Inferior parietal cortex (tissue), 1 donor: ENCODE measurements at regions not wholly inside any gene's neighbourhood (a gene's known extent, or its start where the extent isn't known, plus 50 kb on each side); places are given as distances from the start of the nearest gene placed in this dataset.
"Not testable (repeated sequence)": the region's sequence is repeated elsewhere in the genome, so short reads cannot be mapped to it uniquely, and the experiment has no call there.

Source experiments
- DNase-seq: peaks from one replicate; pipeline ENCODE4 v3.0.0-alpha.2; 2016; ENCODE audit errors: extremely low spot score

DNA sequence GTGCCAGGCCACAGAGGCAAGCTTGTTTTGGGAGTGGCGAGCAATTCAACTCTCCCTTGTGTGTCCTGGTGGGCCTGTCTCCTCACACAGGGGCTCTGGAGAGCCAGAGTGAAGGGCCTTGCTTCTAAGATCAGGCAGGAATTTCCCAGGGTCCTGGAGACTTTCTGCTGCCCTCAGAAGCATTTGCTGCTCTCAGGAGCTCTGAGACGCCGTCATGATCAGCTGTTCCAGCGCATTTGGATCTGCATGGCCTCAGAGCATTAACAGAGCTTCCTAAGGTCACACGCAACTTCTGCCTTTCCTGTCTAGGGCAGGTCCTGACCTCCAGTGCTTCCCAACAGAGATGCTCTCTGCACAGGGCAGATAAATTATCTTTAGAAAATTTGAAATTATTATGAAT, 52.2 kb upstream of the C10orf90 start:
- DNase-seq = no peak

DNA sequence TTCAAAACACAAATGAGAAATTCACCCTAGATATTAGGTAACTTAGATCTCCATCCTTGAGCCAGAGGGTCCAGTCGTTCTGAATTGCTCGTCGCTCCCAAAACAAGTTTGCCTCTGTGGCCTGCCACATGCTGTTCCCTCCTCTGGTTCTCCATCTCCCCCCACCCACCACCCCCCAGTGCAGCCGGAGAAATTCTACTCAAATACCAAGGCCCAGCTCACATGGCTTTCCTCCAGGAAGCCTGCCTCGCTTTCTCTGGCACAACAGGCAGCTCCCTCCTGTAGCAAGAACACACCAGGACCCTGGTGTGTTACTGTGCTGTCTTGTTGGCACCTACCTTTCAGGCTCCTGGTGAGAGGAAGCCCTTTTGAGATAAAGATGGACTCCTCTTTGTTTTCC, 52.7 kb upstream of the C10orf90 start:
- DNase-seq = no peak

DNA sequence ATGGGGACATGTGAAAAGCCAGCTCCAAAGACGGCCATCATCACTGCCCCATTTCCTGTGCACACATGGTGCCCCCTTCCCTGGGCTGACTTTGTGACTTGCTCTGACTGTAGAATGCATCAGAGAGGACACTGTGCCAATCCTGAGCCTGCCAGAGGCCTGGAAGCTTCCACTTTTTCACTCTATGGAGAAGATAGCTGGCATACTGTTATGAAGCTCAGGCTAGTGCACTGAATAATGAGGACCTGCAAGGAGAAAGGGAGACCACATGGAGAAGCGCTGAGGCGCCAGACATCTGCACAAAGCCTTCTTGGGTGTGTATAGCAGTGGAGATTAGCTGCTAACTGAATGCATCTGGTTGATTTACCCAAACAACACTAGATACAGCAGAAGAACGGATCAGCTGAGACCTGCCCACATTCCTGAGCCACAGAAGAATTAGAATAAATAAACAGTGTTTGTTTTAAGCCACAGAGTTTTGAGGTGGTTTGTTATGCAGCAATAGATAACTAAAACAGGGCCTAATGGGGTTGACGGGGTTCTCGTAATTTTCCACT, 58.9 kb upstream of the C10orf90 start:
- DNase-seq = no peak

DNA sequence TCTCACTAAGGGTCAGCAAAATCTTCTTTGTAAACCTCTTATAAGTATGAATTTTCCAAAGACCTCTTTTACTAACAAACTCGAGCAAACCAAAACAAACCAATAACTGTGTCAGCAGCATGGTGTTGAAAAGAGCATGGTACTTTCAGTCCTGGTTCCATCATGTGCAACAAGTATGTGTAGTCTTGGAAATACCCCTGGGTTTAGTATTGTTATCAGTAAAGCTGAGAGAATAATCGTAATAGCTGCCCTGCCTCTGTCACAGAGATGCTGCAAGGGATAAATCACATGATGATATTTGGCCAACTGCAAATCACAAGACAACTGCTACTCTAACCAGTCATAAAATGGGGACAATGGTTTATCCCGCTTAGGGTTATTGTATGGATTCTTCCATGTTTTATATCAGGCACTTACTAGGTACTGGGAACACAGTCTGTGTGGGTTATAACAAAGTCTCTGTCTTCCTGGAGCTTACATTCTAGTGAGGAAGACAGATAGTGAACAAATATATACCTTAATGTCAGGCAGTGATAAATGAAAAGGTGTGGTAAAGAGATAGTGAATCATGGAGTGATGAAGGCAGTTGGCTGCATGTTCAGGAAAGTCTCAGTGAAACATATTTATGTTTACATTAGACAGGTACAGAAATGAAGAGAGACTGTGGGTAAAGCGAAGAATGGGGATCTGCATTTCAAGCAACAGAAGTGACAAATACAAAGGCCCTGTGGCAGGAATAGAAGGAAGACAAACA, 60.5 kb upstream of the C10orf90 start:
- no peak for DNase-seq

DNA sequence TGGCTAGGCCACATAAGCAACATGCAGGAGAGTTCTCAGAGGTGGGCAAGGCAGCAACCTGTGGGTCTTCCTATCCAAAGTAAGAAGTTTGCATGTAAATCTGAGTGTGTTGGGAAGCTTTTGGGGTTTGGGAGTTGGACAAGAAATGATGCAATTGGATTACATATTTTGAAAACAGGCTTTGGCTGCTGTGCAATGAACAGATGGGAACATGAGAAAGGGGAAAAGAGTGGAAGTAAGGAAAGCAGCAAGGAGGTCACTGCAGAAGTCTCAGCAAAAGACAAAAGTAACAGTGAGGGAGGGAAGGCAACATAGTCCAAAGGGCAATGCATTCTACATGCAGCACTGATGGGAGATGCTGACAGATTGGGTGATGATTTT, 61.1 kb upstream of the C10orf90 start:
- no peak for DNase-seq

DNA sequence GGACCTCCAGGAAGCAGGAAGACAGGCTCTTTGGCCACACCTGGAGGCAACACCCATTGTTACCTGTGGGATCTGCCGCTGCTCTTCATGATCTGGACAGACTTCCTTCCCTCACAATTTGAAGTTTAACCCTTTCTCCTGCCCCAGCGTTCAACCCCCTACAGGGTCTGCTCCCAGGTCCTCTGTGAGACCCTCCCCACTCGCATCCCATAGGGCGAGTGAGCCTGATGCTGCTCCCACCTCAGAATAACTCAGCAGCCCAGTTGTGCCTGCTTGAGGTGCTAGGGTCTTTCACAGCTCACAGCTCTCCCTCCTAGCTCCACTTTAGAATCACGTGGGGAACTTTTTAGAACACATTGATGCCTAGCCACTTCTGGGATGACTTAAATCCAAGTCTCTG, 61.8 kb upstream of the C10orf90 start:
- DNase-seq = no peak

DNA sequence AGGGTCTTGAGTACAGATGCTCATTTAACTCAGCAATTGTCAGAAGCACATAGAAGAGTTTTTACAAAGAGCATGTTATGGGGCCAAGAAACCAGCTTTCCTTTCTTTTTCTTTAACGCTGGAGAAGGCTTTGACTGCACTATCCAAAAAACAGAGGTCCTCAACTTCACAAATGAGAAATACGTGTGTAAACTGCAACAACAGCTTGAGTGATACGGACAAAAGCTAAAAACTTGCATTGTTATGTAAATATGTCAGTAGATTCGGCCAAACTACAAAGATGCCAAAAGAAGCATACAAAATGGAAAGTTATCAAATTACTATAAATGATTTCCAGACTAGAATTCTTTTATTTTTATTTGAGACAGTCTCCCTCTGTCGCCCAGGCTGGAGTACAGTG, 62.4 kb upstream of the C10orf90 start:
- no peak for DNase-seq

DNA sequence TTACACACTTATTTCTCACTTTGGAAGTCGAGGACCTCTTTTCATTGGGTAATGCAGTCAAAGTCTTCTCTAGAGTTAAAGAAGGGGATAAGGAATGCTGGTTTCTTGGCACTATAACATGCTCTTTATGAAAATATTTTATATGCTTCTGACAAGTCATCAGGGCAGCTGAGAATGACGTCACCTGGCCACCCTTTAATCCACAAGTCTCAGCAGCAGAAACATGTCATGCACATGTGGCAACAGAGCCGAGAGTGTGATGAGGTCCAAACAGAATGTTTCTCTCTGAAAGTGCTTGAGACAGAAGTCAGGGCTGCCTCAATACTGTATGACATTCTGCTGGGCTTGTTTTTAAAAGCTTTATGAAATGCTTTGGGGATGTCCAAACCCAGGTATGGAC, 63.5 kb upstream of the C10orf90 start:
- DNase-seq = no peak

DNA sequence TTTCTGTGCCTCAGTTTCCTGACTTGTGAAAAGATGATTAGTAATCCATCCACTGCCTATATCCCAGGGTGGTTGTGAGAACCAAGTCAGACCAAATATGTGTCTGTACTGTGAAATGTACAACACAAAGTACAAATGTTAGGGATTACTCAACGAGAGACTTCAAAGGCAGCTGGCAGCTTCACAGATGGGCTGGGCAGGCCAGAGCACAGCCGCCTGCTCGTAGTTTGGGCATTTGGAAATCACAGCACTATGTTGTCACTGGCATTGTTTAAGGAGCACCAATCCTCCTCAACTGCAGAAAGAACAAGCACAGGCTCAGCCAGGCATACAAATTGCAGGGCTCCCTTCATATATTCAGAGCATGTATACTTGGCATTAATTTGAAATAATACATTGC, 64.5 kb upstream of the C10orf90 start:
- peak; percentile 10 for DNase-seq

DNA sequence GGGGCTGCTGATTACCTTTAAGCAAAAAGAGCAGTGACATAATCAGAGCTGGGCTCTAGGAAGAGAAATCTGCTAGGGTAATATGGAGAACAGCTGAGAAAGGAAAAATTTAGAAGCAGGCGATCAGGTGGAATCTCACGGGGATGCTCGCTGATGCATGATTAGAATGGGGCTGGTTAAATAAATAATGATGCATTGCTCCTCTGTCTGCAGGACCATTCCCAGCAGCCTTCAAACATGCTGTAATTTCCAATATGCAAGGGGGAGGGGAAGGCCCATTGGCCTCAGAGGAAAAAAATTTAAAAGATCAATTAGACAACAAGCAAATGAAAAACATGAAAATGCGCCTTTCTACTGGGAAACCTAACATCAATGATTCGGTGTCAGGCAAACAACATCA, 65.6 kb upstream of the C10orf90 start:
- DNase-seq = no peak

DNA sequence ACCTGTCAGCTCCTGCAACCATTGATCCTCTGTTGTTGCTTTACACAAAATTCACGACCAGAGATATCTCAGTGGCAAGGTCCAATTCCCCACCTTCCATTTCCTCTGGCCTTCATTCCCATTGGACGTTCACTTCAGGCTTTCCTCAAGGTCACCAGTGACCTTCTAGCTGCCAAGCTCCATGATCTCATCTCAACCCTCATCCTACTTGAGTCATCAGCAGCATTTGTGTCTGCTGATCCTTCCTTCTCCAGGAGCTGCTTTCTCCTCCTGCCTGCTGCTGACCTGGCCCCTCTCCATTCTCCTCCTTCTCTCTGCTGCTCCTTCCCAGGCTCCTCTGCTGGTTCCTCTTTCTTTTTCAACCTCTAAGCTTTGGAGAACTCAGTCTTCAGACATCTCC, 66.2 kb upstream of the C10orf90 start:
- no peak for DNase-seq

DNA sequence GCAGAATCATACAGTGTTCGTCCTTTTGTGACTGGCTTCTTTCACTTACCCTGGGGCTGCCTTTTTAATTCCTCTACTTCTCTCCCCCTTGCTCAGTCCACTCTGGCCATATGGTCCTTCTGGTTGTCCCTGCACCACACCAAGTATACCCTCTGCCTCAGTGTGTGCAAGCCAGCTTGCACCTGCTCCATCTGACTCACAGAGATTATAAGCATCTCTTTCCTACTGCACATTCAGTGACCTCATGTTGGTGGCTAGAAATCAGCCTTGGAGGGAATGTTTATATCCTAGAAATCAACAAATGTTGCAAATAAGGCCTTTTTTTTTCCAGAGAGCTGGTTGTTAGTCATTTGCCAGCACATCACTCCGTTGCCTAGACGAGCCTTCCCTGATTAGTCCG, 67.5 kb upstream of the C10orf90 start:
- DNase-seq = no peak

DNA sequence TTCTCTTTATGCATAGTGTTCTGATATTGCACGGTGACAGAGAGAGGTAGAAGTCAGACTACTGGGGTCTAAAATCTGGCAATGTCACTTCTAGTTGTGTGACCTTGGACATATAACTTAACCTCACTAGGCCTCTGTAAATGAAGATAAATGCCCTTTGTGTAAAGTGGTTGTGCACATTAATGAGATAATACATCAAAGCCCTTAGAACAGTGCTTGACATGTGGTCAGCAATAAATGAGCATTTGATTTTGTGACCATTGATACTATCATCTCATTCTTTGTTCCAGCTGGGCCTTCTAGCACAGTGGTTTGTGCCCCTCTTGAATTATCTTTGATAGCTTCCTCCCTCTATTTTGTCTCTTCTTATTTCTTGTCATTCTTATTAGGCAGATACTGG, 74.1 kb upstream of the C10orf90 start:
- no peak for DNase-seq

DNA sequence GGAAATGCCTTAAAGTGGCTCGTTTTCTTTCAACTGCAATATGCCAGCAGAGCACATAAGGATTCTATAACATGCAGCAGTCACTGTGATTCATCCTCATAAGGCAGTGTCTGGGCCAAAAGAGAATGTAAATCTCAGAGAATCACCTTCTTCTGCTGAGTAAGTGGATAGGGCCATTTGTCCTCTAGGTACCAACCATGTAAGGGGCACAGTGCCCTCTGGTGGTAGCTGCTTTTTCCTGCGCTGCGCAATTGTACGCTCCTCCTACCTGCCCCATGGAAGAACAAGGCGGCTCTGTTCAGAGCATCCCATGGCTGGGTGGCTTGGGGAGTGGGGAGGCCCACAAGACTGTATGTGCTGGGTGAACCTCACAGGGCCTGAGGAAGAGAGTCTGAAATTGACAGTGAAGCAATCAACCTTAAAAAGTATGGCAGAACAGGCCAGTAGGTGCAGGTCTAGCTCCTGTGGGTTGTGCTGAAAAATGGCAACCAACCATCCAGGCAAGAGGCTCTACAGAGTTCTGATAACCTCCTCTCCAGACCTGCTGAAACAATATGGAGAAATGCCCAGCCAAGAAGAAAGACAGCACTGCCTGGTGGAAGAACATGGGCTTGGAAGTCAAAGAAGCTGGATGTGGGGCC, 78.6 kb upstream of the C10orf90 start:
- peak; percentile 85 for DNase-seq

DNA sequence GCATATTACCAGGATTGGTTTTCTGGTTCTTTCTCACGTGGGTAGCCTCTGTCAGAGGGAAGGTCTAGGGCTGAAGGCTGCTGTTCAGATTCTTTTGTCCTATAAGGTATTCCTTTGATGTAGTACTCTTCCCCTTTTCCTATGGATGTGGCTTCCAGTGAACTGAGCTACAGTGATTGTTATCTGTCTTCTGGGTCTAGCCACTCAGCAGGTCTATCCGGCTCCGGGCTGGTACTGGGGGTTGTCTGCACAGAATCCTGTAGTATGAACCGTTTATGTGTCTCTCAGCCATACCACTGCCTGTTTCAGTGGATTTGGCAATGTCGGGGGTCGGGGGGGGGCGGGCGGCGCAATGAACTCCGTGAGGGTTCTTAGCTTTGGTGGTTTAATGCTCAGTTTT, 84.5 kb upstream of the C10orf90 start:
- DNase-seq = no peak

DNA sequence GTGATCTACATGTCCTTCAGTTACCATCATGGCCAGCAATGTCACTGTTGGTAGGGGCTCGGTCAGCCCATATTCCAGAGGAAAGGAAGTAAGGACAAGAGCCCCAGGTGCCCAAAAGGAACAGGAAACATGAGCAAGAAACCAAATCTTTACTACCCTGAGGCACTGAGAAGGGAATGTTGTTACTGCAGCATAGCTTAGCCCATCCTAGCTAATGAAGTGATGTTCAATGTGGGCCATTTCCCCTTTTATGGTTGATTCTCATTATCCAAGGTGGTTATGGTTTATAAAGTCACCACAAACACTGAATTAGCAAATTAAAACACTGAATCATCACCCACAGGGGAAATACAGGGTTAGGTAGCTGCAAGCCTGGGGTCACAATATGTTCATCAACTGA, 88.4 kb upstream of the C10orf90 start:
- no peak for DNase-seq

DNA sequence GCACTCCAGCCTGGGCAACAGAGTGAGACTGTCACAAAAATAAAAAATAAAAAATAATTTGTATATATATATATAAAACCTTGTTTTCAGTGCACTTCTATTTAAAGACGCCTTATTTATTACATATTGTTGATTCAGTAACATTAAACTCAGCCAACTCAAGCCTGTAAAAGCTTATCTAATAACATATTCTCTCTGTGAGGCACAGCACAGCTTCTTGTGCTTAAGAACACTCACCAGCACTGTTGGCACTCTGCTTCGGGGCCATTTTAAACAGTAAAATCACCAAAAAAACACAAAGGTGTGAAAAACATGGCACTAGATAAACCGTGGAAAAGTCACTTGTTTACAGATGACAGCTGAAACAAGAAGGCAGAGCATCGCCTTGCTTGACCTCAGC, 89.0 kb upstream of the C10orf90 start:
- DNase-seq = no peak

DNA sequence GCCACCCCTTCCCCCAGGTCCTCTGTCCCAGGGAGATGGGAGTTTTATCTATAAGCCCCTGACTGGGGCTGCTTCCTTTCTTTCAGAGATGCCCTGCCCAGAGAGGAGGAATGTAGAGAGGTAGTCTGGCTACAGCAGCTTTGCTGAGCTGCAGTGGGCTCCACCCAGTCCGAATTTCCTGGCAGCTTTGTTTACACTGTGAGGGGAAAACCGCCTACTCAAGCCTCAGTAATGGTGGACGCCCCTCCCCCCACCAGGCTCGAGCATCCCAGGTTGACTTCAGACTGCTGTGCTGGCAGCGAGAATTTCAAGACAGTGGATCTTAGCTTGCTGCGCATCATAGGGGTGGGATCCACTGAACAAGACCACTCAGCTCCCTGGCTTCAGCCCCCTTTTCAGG, 96.2 kb upstream of the C10orf90 start:
- DNase-seq = not testable (repeated sequence)

DNA sequence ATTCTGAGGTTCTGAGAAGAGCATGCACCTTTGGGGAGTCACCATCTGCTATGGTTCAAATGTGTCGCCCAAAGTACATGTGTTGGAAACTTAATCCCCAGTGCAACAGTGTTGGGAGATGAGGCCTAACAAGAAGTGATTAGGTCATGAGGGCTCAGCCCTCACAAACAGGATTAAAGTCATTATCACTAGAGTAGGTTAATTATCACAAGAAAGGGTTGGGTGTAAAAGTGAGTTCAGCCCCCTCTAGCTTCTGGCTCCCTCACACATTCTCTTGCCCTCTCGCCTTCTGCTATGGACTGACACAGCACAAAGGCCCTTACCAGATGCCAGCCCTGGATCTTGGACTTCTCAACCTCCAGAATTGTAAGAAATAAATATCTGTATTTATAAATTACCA, 100.3 kb upstream of the C10orf90 start:
- no peak for DNase-seq

DNA sequence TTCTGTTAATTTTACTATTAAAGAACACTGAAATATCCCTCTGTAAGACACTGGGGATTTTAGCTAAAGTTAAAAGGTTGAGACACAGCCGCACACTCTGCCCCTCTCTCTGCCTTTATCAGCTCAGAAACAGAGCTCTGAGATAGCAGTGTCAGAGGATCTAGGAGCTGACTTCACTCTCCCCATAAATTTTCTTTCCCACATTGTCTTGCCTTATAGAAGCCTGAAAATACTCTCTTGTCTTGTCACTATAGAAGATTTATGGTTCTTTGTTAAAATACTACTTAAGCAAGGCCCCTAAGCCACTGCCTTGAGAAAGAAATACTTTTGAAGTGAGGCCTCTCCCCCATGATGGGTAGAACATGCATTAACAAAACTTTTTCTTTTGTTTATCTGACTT, 105.7 kb upstream of the C10orf90 start:
- no peak for DNase-seq

DNA sequence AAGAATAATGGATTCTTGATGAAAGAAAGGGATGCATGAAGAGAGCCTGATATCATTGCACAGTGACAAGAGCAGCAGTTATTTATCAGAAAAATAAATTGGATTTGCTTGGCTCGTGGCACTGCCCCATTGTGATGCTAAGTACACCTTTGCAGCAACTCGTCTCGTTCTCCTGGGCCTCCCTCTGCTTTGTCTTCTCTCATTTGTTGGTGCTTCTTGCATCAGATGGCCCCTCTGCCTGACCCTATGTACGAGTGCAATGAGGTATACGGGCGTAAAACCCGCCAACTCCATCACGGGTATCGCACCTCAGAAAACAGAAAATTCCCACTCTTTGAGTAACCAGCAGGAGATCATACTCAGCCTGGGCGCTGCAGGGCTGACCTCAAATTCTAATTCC, 107.2 kb upstream of the C10orf90 start:
- DNase-seq = no peak

DNA sequence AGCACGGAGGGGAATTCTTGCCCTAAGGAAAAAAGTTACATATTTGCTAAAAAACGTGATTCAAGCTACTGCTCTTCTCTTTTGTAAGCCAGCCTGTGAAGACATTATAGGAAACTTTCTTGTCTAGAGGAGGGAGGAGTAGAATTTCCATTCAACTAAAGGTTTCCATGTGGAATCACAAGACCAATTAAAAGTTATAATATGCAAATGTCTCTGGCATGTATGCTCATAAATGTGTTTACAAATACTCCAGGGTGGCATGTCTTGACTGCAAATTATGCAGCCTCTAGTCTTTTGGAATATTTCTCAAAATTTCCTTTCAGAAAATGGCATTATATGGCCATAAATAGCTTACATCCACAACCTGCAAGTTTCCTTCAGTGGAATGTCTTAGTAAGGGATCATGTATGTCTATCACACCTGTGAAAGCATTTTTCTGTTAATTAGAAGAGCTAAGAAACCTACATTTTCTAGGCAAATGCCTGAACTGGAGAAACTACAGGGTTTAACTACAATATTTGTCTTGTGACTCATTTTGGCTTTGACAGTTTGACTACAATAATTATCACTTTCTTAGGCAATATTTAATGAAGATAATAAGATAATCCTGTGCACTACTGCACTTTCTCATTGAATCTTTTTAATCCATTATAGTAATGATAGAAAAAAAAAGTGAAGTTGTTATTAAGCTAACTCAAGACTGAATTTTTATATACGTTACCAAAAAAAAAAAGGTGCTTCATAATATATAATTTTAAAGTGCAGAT, 111.1 kb upstream of the C10orf90 start:
- DNase-seq = no peak
